ENCODE measurements at regions not wholly inside any gene's neighbourhood (a gene's known extent, or its start where the extent isn't known, plus 50 kb on each side); places are given as distances from the start of the nearest gene placed in this dataset.

- TF ChIP-seq, protein P1, sequence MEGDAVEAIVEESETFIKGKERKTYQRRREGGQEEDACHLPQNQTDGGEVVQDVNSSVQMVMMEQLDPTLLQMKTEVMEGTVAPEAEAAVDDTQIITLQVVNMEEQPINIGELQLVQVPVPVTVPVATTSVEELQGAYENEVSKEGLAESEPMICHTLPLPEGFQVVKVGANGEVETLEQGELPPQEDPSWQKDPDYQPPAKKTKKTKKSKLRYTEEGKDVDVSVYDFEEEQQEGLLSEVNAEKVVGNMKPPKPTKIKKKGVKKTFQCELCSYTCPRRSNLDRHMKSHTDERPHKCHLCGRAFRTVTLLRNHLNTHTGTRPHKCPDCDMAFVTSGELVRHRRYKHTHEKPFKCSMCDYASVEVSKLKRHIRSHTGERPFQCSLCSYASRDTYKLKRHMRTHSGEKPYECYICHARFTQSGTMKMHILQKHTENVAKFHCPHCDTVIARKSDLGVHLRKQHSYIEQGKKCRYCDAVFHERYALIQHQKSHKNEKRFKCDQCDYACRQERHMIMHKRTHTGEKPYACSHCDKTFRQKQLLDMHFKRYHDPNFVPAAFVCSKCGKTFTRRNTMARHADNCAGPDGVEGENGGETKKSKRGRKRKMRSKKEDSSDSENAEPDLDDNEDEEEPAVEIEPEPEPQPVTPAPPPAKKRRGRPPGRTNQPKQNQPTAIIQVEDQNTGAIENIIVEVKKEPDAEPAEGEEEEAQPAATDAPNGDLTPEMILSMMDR (IDR thresholded peaks at IDR 0.05; ENCODE audit: insufficient read depth, low read length, poor library complexity, severe bottlenecking): no peak
- TF ChIP-seq EZH2phosphoT487 (conservative IDR thresholded peaks at IDR 0.05; ENCODE audit: low read length): no peak
Observed at GRCh38 chr4:23942471-23942870, 52.6 kb upstream of the PPARGC1A start.

Data from SU-DHL-6 (cell line).